ENCODE measurements at regions not wholly inside any gene's neighbourhood (a gene's known extent, or its start where the extent isn't known, plus 50 kb on each side); places are given as distances from the start of the nearest gene placed in this dataset.
A peak's percentile ranks its signal among the peaks of the same experiment; 100 is the strongest.

DNA sequence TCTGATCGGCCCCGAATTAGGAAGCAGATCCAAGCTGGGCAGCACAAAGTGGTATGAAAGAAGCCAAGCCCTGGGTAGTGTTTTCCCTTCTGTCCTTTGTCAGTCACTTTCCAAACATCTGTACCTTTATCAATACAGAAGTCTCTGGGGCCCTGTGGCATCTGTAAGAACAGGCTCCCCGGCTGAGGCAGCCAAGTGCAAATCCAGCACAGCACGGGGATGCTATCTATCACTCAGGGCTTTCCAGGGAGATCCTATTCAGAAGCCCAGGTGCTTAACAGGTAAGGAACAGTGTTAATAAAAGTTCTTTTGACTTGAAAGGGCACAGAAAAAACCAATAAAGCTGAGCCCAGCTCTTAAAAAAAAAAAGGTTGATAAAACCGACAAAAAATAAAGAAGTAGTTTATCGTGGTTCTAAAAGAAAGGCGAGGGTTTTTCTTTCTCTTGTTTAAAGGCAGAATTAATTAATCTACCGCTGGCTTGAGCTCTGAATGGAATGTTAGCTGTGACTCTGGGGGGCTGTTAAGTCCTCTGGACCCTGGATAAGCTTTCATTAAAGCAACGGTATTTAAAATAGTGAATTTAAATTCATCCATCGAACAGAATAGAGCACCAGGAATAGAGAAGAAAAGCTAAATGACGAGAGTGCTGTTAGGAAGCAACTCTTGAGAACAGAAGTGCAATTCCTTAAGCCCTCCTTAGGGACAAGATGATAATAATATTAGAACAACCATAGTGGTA is 119.1 kb upstream of the GATB start:
- ChIA-PET POLR2A (ENCODE audit: partially characterized antibody) (interaction anchor here (1.0 kb wide), 1 partner anchor 22 kb away, joined by 3 read pairs; no protein-coding TSS in a partner anchor), CTCF (ENCODE audit: partially characterized antibody) (interaction anchor here (0.6 to 1.7 kb wide), 2 partner anchors 11 to 1326 kb away, joined by 5 to 8 read pairs; no protein-coding TSS in a partner anchor)
- Histone ChIP-seq H3K4me1 (ENCODE audit: insufficient read depth, low read length) (peaks cover 19% of the 10 kb centered on the region), H3K27me3 (ENCODE audit: insufficient read depth, low read length) (no peaks in the 10 kb centered on the region), H3K27ac (ENCODE audit: low read depth, low read length) (no peak overlapping the region), H3K4me3 (ENCODE audit: low read length in 2 of 2) (no peak overlapping the region), H3K36me3 (ENCODE audit: insufficient read depth, low read length) (no peaks in the 10 kb centered on the region), H3K9me3 (ENCODE audit: control insufficient read depth in 1 of 2, low read length in 2 of 2) (no peaks in the 10 kb centered on the region)
- Mint-ChIP-seq H3K27me3 (peaks cover 0 to 1% of the 10 kb centered on the region in 2 donors), H3K27ac (peak overlapping the region in 1 of 7 donors; percentile 32), H3K36me3 (no peaks in the 10 kb centered on the region), H3K4me1 (peaks cover 18 to 24% (median 22%) of the 10 kb centered on the region in 4 donors), H3K4me3 (no peak overlapping the region), H3K9me3 (peaks cover 0 to 2% (median 0%) of the 10 kb centered on the region in 8 donors)
- no peak for DNase-seq
- intact Hi-C loops (cut with micrococcal nuclease): no loop called here

DNA sequence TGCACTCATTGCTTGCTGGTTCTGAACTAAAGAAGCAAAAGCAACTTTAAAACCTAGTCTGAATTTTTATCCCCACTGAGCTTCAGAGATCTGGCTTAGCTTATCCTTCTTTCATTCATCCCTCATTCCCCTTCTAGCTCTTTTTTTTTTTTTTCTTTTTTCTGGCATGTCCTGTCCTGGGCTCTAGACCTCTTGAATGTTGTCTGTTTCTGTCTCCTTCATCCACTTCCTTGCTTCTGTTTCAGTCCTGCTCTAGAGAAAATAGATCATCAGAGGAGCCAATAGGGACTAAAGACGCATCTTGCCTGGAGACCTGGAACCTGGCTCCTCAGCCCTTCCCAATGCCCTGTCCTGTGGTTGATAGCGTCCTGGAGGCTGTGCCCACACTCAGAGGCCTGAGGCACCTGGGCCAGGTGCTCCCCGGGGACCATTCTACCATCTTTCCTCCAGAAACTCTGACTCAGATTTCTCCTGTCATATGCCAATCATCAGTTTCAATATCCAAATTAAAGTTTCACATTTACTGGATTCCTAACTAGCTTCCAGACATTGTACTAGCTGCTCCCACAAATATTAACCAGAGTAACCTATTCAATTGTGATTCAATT is 115.7 kb upstream of the GATB start:
- Histone ChIP-seq H3K4me3 (ENCODE audit: low read length in 2 of 2) (no peak overlapping the region), H3K36me3 (ENCODE audit: insufficient read depth, low read length) (no peaks in the 10 kb centered on the region), H3K27ac (ENCODE audit: low read depth, low read length) (no peak overlapping the region), H3K4me1 (ENCODE audit: insufficient read depth, low read length) (peaks cover 2% of the 10 kb centered on the region), H3K9me3 (ENCODE audit: control insufficient read depth in 1 of 2, low read length in 2 of 2) (no peaks in the 10 kb centered on the region), H3K27me3 (ENCODE audit: insufficient read depth, low read length) (no peaks in the 10 kb centered on the region)
- H3K27ac Mint-ChIP-seq: peak overlapping the region in 1 of 7 donors; percentile 21
- H3K36me3 Mint-ChIP-seq: no peaks in the 10 kb centered on the region
- ChIA-PET POLR2A (ENCODE audit: partially characterized antibody) (interaction anchor here (0.8 kb wide), 1 partner anchor 9 kb away, joined by 3 read pairs; no protein-coding TSS in a partner anchor), CTCF (ENCODE audit: partially characterized antibody) (interaction anchor here (1.1 kb wide), 1 partner anchor 10 kb away, joined by 3 read pairs; no protein-coding TSS in a partner anchor)
- intact Hi-C loops (cut with micrococcal nuclease): no loop called here
- H3K4me1 Mint-ChIP-seq: peaks cover 4 to 8% (median 6%) of the 10 kb centered on the region in 4 donors
- peaks cover 0 to 4% (median under 1%) of the 10 kb centered on the region in 8 donors for H3K9me3 Mint-ChIP-seq
- no peak overlapping the region for H3K4me3 Mint-ChIP-seq
- DNase-seq: no peak
- H3K27me3 Mint-ChIP-seq: peaks cover 2% of the 10 kb centered on the region in 2 donors

DNA sequence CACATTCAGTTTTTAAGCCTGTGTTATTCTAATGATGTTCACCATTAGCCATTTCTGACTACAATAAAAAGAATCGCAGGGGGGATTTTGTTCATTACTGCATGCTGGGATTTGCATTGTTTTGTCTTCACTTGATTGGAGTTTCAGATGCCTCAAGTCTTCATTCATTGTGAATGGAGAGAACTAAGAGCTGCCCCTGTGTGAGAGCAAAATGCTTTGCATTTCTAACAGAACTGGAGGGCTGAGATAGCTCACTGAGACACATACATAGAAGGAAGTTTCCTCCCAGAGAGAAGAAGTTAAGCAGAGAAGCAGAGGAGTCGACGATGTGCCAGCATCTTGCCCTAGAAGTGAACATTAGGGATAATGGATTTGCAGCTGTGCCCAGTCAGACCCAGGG is 113.5 kb upstream of the GATB start:
- no peaks in the 10 kb centered on the region for H3K4me1 Mint-ChIP-seq
- POLR2A ChIA-PET (ENCODE audit: partially characterized antibody): no interaction called here
- CTCF ChIA-PET (ENCODE audit: partially characterized antibody): interaction anchor here (0.9 kb wide), 1 partner anchor 8 kb away, joined by 3 read pairs; no protein-coding TSS in a partner anchor

DNA sequence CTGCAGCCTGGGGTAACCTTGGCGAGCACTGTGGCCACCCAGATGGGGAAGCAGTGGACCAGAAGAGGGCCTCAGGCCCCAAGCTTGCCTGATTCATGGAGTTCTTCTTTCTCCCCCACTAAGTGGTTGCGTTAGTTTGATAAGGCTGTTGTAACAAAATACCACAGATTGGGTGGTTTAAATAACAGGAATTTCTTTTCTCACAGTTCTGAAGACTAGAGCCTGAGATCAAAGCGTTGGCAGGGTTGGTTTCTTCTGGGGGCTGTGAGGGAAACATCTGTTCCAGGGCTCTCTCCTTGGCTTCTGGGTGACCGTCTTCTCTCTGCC is 105.7 kb upstream of the GATB start:
- Mint-ChIP-seq H3K4me1 (peaks cover 0 to 10% (median 4%) of the 10 kb centered on the region in 4 donors), H3K27ac (no peak overlapping the region), H3K9me3 (peaks cover 0 to 14% (median 7%) of the 10 kb centered on the region in 8 donors), H3K36me3 (no peaks in the 10 kb centered on the region), H3K27me3 (no peaks in the 10 kb centered on the region), H3K4me3 (no peak overlapping the region)
- Histone ChIP-seq H3K4me3 (ENCODE audit: low read length in 2 of 2) (no peak overlapping the region), H3K4me1 (ENCODE audit: insufficient read depth, low read length) (no peaks in the 10 kb centered on the region), H3K27me3 (ENCODE audit: insufficient read depth, low read length) (no peaks in the 10 kb centered on the region), H3K9me3 (ENCODE audit: control insufficient read depth in 1 of 2, low read length in 2 of 2) (no peaks in the 10 kb centered on the region), H3K27ac (ENCODE audit: low read depth, low read length) (no peak overlapping the region), H3K36me3 (ENCODE audit: insufficient read depth, low read length) (no peaks in the 10 kb centered on the region)
- ChIA-PET POLR2A (ENCODE audit: partially characterized antibody) (no interaction called here), CTCF (ENCODE audit: partially characterized antibody) (interaction anchor here (0.8 to 1.0 kb wide), 3 partner anchors 8 to 180 kb away, joined by 3 read pairs; no protein-coding TSS in a partner anchor)
- DNase-seq: no peak
- intact Hi-C loops (cut with micrococcal nuclease): no loop called here

More for the DNA sequence above, 113.5 kb upstream of the GATB start:
- Mint-ChIP-seq H3K36me3 (no peaks in the 10 kb centered on the region), H3K4me3 (no peak overlapping the region), H3K9me3 (peaks cover 0 to 4% (median under 1%) of the 10 kb centered on the region in 8 donors), H3K27ac (no peak overlapping the region), H3K27me3 (peaks cover 2% of the 10 kb centered on the region in 2 donors)
- H3K9me3 ChIP-seq (ENCODE audit: control insufficient read depth in 1 of 2, low read length in 2 of 2): no peaks in the 10 kb centered on the region
- H3K27ac ChIP-seq (ENCODE audit: low read depth, low read length): no peak overlapping the region
- no peaks in the 10 kb centered on the region for H3K36me3 ChIP-seq (ENCODE audit: insufficient read depth, low read length)
- no peak for DNase-seq
- no peaks in the 10 kb centered on the region for H3K4me1 ChIP-seq (ENCODE audit: insufficient read depth, low read length)
- intact Hi-C loops (cut with micrococcal nuclease): no loop called here
- no peak overlapping the region for H3K4me3 ChIP-seq (ENCODE audit: low read length in 2 of 2)
- H3K27me3 ChIP-seq (ENCODE audit: insufficient read depth, low read length): no peaks in the 10 kb centered on the region

DNA sequence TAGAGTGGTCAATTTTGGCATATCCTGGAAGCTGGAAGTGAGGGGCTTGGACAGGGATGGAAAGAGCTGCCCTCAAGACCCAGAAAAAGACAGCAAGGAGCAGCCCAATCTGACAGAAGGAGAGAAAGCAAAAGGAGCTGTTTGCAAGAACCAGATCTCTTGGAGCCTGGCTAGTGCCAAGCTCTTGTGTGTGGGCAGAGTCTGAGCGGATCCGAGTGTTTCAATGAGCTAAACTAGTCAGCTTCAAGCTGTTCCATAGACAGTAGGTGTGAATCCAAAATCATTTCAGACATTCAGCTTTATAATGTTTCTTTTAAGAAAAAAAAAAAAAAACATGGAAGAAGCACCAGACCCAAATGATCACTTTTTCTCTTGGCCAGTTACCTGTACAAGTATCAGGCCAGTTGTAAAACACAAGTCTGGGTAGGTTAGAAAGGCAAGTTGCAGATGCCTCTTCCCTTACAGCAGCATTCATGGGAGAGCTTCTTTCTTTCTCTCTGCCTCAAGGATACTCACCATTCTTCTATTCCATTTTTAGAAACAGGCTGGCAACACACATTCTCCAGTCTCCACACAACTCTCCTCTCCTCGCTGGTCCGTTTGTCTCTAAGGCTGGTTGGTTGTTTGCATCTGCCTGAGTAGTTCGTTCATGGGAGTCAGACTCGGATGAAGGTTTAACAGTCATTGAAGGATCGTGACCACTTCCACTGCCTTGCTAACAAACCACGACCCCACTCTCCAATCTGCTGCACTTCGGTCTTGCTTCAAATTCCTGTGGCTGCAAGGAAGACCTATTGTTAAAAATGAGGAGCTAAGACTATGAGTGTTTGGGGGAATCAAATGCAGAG is 105.2 kb upstream of the GATB start:
- intact Hi-C loops (cut with micrococcal nuclease): no loop called here
- Histone ChIP-seq H3K4me3 (ENCODE audit: low read length in 2 of 2) (no peak overlapping the region), H3K27me3 (ENCODE audit: insufficient read depth, low read length) (no peaks in the 10 kb centered on the region), H3K9me3 (ENCODE audit: control insufficient read depth in 1 of 2, low read length in 2 of 2) (no peaks in the 10 kb centered on the region), H3K27ac (ENCODE audit: low read depth, low read length) (no peak overlapping the region), H3K4me1 (ENCODE audit: insufficient read depth, low read length) (no peaks in the 10 kb centered on the region), H3K36me3 (ENCODE audit: insufficient read depth, low read length) (no peaks in the 10 kb centered on the region)
- CTCF ChIA-PET (ENCODE audit: partially characterized antibody): interaction anchor here (0.5 to 1.0 kb wide), 5 partner anchors 8 to 344 kb away, joined by 3 read pairs; no protein-coding TSS in a partner anchor
- Mint-ChIP-seq H3K4me3 (no peak overlapping the region), H3K9me3 (peaks cover 0 to 14% (median 7%) of the 10 kb centered on the region in 8 donors), H3K27ac (peak overlapping the region in 3 of 7 donors; percentile 1 to 60 (median 8)), H3K36me3 (no peaks in the 10 kb centered on the region), H3K27me3 (no peaks in the 10 kb centered on the region), H3K4me1 (peaks cover 0 to 10% (median 4%) of the 10 kb centered on the region in 4 donors)
- DNase-seq: no peak
- POLR2A ChIA-PET (ENCODE audit: partially characterized antibody): no interaction called here

DNA sequence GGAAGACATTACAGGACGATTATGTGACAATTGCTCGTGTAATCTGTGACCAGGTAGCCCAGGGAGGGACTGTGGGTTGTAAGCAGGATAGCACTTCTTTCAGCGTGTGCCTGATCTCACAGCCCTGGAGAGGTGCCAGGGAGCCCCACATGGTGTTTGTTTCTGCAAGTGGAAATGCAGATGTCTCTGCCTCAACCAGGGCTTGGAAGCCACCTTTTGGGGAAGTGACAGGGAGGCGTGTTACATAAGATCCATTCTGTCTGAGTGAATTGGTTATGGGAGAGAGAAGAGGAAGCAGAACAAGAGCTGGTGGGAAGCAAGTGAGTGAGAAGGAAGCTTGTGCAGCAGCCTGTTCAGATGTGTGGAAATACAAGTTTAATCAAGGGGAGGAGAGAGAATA is 104.5 kb upstream of the GATB start:
- Mint-ChIP-seq H3K36me3 (no peaks in the 10 kb centered on the region), H3K4me3 (no peak overlapping the region), H3K27me3 (no peaks in the 10 kb centered on the region), H3K9me3 (peaks cover 0 to 14% (median 7%) of the 10 kb centered on the region in 8 donors), H3K27ac (peak overlapping the region in 1 of 7 donors; percentile 8), H3K4me1 (peaks cover 0 to 10% (median 4%) of the 10 kb centered on the region in 4 donors)
- H3K4me3 ChIP-seq (ENCODE audit: low read length in 2 of 2): no peak overlapping the region
- H3K4me1 ChIP-seq (ENCODE audit: insufficient read depth, low read length): no peaks in the 10 kb centered on the region
- no peak overlapping the region for H3K27ac ChIP-seq (ENCODE audit: low read depth, low read length)
- intact Hi-C loops (cut with micrococcal nuclease): no loop called here
- POLR2A ChIA-PET (ENCODE audit: partially characterized antibody): no interaction called here
- no peaks in the 10 kb centered on the region for H3K9me3 ChIP-seq (ENCODE audit: control insufficient read depth in 1 of 2, low read length in 2 of 2)
- no peak for DNase-seq
- CTCF ChIA-PET (ENCODE audit: partially characterized antibody): interaction anchor here (0.5 to 1.0 kb wide), 3 partner anchors 9 to 343 kb away, joined by 3 read pairs; no protein-coding TSS in a partner anchor
- no peaks in the 10 kb centered on the region for H3K36me3 ChIP-seq (ENCODE audit: insufficient read depth, low read length)
- H3K27me3 ChIP-seq (ENCODE audit: insufficient read depth, low read length): no peaks in the 10 kb centered on the region

All from CD4-positive, alpha-beta memory T cell (primary cell).